Endothelial cell of umbilical vein (primary cell): ENCODE measurements at regions not wholly inside any gene's neighbourhood (a gene's known extent, or its start where the extent isn't known, plus 50 kb on each side); places are given as distances from the start of the nearest gene placed in this dataset.

Experiments used
- BruUV-seq: library from RNA; stranded (reverse); fragments of 400-500 nt; replicated peaks from 2 replicates; lab custom pipeline; 2021; lab: Mats Ljungman, UMichigan
- CTCF ChIA-PET: fragments of 300-600, 350-600 bp; sonication (Branson Sonifier 250); formaldehyde crosslinking; loops from one replicate; lab custom pipeline; 2021; ENCODE audit warnings: antibody characterized with exemption, inconsistent platforms; lab: Charles Lee
- POLR2A ChIA-PET: fragments of 300-600, 350-600 bp; sonication (Branson Sonifier 250); formaldehyde crosslinking; loops from one replicate; lab custom pipeline; 2021; ENCODE audit warnings: antibody characterized with exemption, inconsistent platforms; lab: Charles Lee
- DNase-seq: peaks from one replicate; pipeline ENCODE4 v3.0.0-alpha.2; 2011; ENCODE audit warnings: low read depth, low spot score
- FAIRE-seq: peaks from 2 replicates; lab custom pipeline; 2011; peaks lifted over from hg19 to GRCh38; lab: Jason Lieb, UNC
- H2AFZ ChIP-seq: 2 replicates; pipeline ENCODE4 v1.6.0; 2012; ENCODE audit warnings: low read depth, low read length, control low read depth, inconsistent platforms
- H3K27ac ChIP-seq: 2 replicates; pipeline ENCODE4 v1.5.1; 2011; ENCODE audit warnings: low read depth, mild to moderate bottlenecking, control low read depth, low read length, moderate library complexity; ENCODE audit not compliant: insufficient read depth
- H3K27me3 ChIP-seq, 2 experiments: 2 replicates each; pipeline versions ENCODE4 v1.6.0 to v1.6.1; 2011; ENCODE audit warnings: low read length in 2 of 2, mixed read lengths in 1 of 2; ENCODE audit not compliant: control insufficient read depth in 2 of 2, insufficient read depth in 2 of 2
- H3K36me3 ChIP-seq, 2 experiments: 2 replicates in 1 of 2; 3 replicates in 1 of 2; pipeline ENCODE4 v1.5.1; 2011; ENCODE audit warnings: low read length in 2 of 2, mild to moderate bottlenecking in 1 of 2, moderate library complexity in 1 of 2; ENCODE audit not compliant: control insufficient read depth in 2 of 2, insufficient read depth in 2 of 2; ENCODE audit errors: extremely low read depth in 1 of 2
- H3K4me1 ChIP-seq: 3 replicates; pipeline ENCODE4 v1.5.1; 2011; ENCODE audit warnings: mild to moderate bottlenecking, low read length; ENCODE audit not compliant: control insufficient read depth, insufficient read depth; ENCODE audit errors: extremely low read depth
- H3K4me2 ChIP-seq: 2 replicates; pipeline ENCODE4 v1.6.1; 2011; ENCODE audit warnings: low read length, control low read depth, mixed read lengths; ENCODE audit not compliant: insufficient read depth
- H3K4me3 ChIP-seq, 3 experiments: fragments of 200-600 bp in 1 of 3; sonication (generic), shearing (Covaris generic) in 1 of 3; replicated peaks in 1 of 3; 2 replicates each; pipeline ENCODE4 v1.5.1; 2011 to 2016; ENCODE audit warnings: control low read depth in 3 of 3, low read length in 3 of 3, mild to moderate bottlenecking in 2 of 3, inconsistent platforms in 1 of 3, low read depth in 1 of 3, moderate library complexity in 1 of 3; ENCODE audit not compliant: insufficient read depth in 1 of 3
- H3K79me2 ChIP-seq: 2 replicates; pipeline ENCODE4 v1.6.0; 2012; ENCODE audit warnings: low read length, inconsistent platforms; ENCODE audit not compliant: control insufficient read depth, insufficient read depth
- H3K9ac ChIP-seq: replicated peaks from 2 replicates; pipeline ENCODE3; 2011; ENCODE audit warnings: low read length, control low read depth; ENCODE audit not compliant: insufficient read depth; ENCODE audit errors: extremely low read depth
- H3K9me1 ChIP-seq: replicated peaks from 3 replicates; pipeline ENCODE4 v1.6.0; 2011; ENCODE audit warnings: mild to moderate bottlenecking, low read length; ENCODE audit not compliant: control insufficient read depth, insufficient read depth; ENCODE audit errors: extremely low read depth
- H3K9me3 ChIP-seq: replicated peaks from 2 replicates; pipeline ENCODE4 v1.5.1; 2012; ENCODE audit warnings: low read length, inconsistent platforms; ENCODE audit not compliant: control insufficient read depth, insufficient read depth
- H4K20me1 ChIP-seq: replicated peaks from 2 replicates; pipeline ENCODE3; 2011; ENCODE audit warnings: mild to moderate bottlenecking, low read length; ENCODE audit not compliant: control insufficient read depth, insufficient read depth; ENCODE audit errors: extremely low read depth
- FOS ChIP-seq: IDR thresholded peaks from 2 replicates; pipeline ENCODE4 v1.6.1; 2011; ENCODE audit warnings: mild to moderate bottlenecking, low read length, moderate library complexity, borderline replicate concordance; ENCODE audit not compliant: insufficient read depth
- GATA2 ChIP-seq: IDR thresholded peaks from 2 replicates; pipeline ENCODE4 v1.7.0; 2011; ENCODE audit warnings: low read depth, mild to moderate bottlenecking, moderate library complexity, mixed read lengths, low read length; ENCODE audit not compliant: insufficient read length, insufficient read depth
- JUN ChIP-seq: IDR thresholded peaks from 2 replicates; pipeline ENCODE4 v1.6.1; 2011; ENCODE audit warnings: borderline replicate concordance, low read depth; ENCODE audit not compliant: insufficient read length, insufficient read depth
- POLR2A ChIP-seq: IDR thresholded peaks from 2 replicates; pipeline ENCODE4 v1.6.1; 2012; ENCODE audit warnings: low read depth, mild to moderate bottlenecking, control low read depth, low read length
- dilution Hi-C: fragments of 300-500 bp; cut with MboI; formaldehyde crosslinking; loops from one replicate; pipeline ENCODE4 v1.15.0; 2019; ENCODE audit warnings: low sequenced_read_pairs; ENCODE audit not compliant: extremely low pct_ligation_motif_present
- intact Hi-C: fragments of 100-400 bp; cut with micrococcal nuclease; formaldehyde crosslinking; loops from one replicate; pipeline ENCODE4 v1.10.0; 2022
- TF ChIP-seq, protein P1 (sequence below), 2 donors: IDR thresholded peaks; 1 replicate in 1 of 2; 2 replicates in 1 of 2; pipeline ENCODE4 v1.5.1; 2011; ENCODE audit warnings: low read length in 2 of 2, mild to moderate bottlenecking in 2 of 2, moderate library complexity in 2 of 2, control low read depth in 1 of 2, inconsistent platforms in 1 of 2, low read depth in 1 of 2; ENCODE audit not compliant: insufficient read depth in 1 of 2; ENCODE audit errors: extremely low read depth in 1 of 2
- TF ChIP-seq, protein P2 (sequence below): IDR thresholded peaks from 2 replicates; pipeline ENCODE4 v1.6.1; 2011; ENCODE audit not compliant: insufficient read depth, insufficient read length

DNA sequence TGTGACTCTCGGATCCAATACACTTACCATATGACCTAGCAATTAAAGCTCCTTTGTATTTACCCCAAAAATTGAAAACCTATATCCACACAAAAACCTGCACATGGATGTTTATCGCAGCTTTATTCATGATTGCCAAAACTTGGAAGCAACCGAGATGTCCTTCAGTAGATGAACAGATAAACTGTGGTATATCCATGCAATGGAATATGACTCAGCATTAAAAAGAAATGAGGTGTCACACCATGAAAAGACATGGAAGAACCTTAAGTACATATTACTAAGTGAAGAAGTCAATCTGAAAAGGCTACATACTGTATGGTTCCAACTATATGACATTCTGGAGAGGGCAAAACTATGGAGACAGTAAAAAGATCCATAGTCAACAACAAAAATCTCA lies 82.0 kb upstream of the PHF24 start:
- H3K36me3 ChIP-seq: no peaks in the 10 kb centered on the region
- FAIRE-seq (no peak), DNase-seq (no peak)
- no peaks in the 10 kb centered on the region for H3K4me1 ChIP-seq
- H3K27me3 ChIP-seq: peaks cover 0 to 5% of the 10 kb centered on the region in 2 experiments
- no peak overlapping the region for H3K27ac ChIP-seq
- no peaks in the 10 kb centered on the region for H3K9me1 ChIP-seq
- POLR2A ChIA-PET: no interaction called here
- CTCF ChIA-PET: no interaction called here
- TF ChIP-seq FOS: no peak
- TF ChIP-seq, protein P1, sequence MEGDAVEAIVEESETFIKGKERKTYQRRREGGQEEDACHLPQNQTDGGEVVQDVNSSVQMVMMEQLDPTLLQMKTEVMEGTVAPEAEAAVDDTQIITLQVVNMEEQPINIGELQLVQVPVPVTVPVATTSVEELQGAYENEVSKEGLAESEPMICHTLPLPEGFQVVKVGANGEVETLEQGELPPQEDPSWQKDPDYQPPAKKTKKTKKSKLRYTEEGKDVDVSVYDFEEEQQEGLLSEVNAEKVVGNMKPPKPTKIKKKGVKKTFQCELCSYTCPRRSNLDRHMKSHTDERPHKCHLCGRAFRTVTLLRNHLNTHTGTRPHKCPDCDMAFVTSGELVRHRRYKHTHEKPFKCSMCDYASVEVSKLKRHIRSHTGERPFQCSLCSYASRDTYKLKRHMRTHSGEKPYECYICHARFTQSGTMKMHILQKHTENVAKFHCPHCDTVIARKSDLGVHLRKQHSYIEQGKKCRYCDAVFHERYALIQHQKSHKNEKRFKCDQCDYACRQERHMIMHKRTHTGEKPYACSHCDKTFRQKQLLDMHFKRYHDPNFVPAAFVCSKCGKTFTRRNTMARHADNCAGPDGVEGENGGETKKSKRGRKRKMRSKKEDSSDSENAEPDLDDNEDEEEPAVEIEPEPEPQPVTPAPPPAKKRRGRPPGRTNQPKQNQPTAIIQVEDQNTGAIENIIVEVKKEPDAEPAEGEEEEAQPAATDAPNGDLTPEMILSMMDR (IDR thresholded peaks at IDR 0.05; ENCODE audit: extremely low read depth in 1 of 2, insufficient read depth in 1 of 2, low read depth in 1 of 2, low read length in 2 of 2): no peak
- TF ChIP-seq, protein P2, sequence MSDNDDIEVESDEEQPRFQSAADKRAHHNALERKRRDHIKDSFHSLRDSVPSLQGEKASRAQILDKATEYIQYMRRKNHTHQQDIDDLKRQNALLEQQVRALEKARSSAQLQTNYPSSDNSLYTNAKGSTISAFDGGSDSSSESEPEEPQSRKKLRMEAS: no peak
- no peak for TF ChIP-seq JUN
- no peak for TF ChIP-seq GATA2
- no peak for TF ChIP-seq POLR2A
- dilution Hi-C loops: no loop called here
- H3K4me2 ChIP-seq: no peak overlapping the region
- no peak overlapping the region for H3K4me3 ChIP-seq
- no peak overlapping the region for H3K9ac ChIP-seq
- intact Hi-C loops: no loop called here
- H4K20me1 ChIP-seq: no peaks in the 10 kb centered on the region
- no peak overlapping the region for H2AFZ ChIP-seq
- no peaks in the 10 kb centered on the region for H3K79me2 ChIP-seq
- H3K9me3 ChIP-seq: no peaks in the 10 kb centered on the region
- BruUV-seq: no TSS peak

DNA sequence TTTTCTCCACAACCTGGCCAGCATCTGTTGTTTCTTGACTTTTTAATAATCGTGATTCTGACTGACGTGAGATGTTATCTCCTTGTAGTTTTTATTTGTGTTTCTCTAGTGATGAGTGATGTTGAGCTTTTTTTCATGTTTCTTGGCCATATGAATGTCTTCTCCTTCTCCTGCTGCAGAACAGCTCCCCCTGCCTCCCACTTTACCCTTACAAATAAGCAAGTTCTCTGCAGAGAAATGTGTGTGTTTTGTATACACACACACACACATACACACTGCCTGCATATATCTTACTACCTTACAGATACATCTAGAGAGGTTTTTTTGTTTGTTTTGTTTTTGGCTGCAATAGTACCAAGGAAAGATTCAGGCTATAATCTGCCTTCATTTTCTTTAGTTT lies 88.7 kb upstream of the PHF24 start:
- BruUV-seq: no TSS peak
- FAIRE-seq: no peak
- no peaks in the 10 kb centered on the region for H3K9me1 ChIP-seq

More for the DNA sequence above, 88.7 kb upstream of the PHF24 start:
- peak; percentile 19 for DNase-seq
- TF ChIP-seq, protein P2: no peak
- TF ChIP-seq, protein P1 (IDR thresholded peaks at IDR 0.05; ENCODE audit: extremely low read depth in 1 of 2, insufficient read depth in 1 of 2, low read depth in 1 of 2, low read length in 2 of 2): peak in 1 of 2 donors; percentile 17
- ChIA-PET POLR2A (no interaction called here), CTCF (interaction anchor here (0.6 to 2.0 kb wide), 11 partner anchors 10 to 194 kb away, joined by 3 to 10 read pairs (median 4); no protein-coding TSS in a partner anchor)
- Histone ChIP-seq H3K4me3 (no peak overlapping the region), H3K79me2 (no peaks in the 10 kb centered on the region), H3K9me3 (no peaks in the 10 kb centered on the region), H3K27me3 (peaks cover 6 to 7% of the 10 kb centered on the region in 2 experiments), H3K36me3 (no peaks in the 10 kb centered on the region), H4K20me1 (no peaks in the 10 kb centered on the region), H3K4me2 (no peak overlapping the region), H3K9ac (no peak overlapping the region), H3K4me1 (no peaks in the 10 kb centered on the region), H3K27ac (no peak overlapping the region), H2AFZ (no peak overlapping the region)
- dilution Hi-C loops: no loop called here
- intact Hi-C loops: no loop called here
